ENCODE measurements at regions not wholly inside any gene's neighbourhood (a gene's known extent, or its start where the extent isn't known, plus 50 kb on each side); places are given as distances from the start of the nearest gene placed in this dataset.
"Not testable (repeated sequence)": the region's sequence is repeated elsewhere in the genome, so short reads cannot be mapped to it uniquely, and the experiment has no call there.

DNA sequence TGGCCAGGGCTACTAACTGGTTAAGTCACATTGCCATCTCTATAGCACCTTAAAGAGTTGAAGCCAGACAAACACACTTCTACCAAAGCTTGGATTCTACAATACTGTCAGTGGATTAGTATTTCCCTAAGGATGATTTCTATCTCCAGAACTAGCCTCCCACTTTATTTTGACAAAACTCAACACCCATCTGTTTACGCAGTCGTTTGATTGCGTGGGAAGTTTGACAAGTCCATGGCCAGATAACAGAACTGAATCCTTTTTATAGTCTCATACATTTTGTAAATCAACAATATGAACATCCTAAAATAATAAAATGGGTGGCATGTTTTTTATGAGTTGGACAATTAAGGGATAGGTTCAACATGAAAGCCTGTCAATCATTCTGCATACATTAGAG lies 212.7 kb downstream of the ALG10B start:
- TF ChIP-seq, protein P1, sequence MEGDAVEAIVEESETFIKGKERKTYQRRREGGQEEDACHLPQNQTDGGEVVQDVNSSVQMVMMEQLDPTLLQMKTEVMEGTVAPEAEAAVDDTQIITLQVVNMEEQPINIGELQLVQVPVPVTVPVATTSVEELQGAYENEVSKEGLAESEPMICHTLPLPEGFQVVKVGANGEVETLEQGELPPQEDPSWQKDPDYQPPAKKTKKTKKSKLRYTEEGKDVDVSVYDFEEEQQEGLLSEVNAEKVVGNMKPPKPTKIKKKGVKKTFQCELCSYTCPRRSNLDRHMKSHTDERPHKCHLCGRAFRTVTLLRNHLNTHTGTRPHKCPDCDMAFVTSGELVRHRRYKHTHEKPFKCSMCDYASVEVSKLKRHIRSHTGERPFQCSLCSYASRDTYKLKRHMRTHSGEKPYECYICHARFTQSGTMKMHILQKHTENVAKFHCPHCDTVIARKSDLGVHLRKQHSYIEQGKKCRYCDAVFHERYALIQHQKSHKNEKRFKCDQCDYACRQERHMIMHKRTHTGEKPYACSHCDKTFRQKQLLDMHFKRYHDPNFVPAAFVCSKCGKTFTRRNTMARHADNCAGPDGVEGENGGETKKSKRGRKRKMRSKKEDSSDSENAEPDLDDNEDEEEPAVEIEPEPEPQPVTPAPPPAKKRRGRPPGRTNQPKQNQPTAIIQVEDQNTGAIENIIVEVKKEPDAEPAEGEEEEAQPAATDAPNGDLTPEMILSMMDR (conservative IDR thresholded peaks at IDR 0.05; ENCODE audit: low read depth, low read length) = not testable (repeated sequence)
- not testable (repeated sequence) for TF ChIP-seq EZH2 (IDR thresholded peaks at IDR 0.05; ENCODE audit: low read length, unreplicated experiment); EZH2phosphoT487 (IDR thresholded peaks at IDR 0.05; ENCODE audit: borderline replicate concordance, low read length)
